Stimulated activated CD8-positive, alpha-beta memory T cell treated with anti-CD3 and anti-CD28 coated beads, Interleukin-4, amount 100 ng/mL, for 4 hours (primary cell): ENCODE measurements at regions not wholly inside any gene's neighbourhood (a gene's known extent, or its start where the extent isn't known, plus 50 kb on each side); places are given as distances from the start of the nearest gene placed in this dataset.
"Not testable (repeated sequence)": the region's sequence is repeated elsewhere in the genome, so short reads cannot be mapped to it uniquely, and the experiment has no call there.

Source experiments
- DNase-seq, 2 donors: peaks; one replicate each; pipeline ENCODE4 v3.0.0-alpha.2; 2020; ENCODE audit warnings: low read depth in 2 of 2, low spot score in 1 of 2

- no peak for DNase-seq
Measured at GRCh38 chr16:66030036-66030435, 336.5 kb upstream of the CDH5 start.

GRCh38 chr16:66028510-66029216 lies 337.8 kb upstream of the CDH5 start:
- no peak for DNase-seq

GRCh38 chr16:66026787-66027330 lies 339.6 kb upstream of the CDH5 start:
- DNase-seq, result no peak

- no peak for DNase-seq
Measured at GRCh38 chr16:66026211-66026610, 340.3 kb upstream of the CDH5 start.

GRCh38 chr16:66025751-66026150 lies 340.7 kb upstream of the CDH5 start:
- DNase-seq, result no peak

- DNase-seq, result not testable (repeated sequence)
Measured at GRCh38 chr16:66024567-66024966, 341.9 kb upstream of the CDH5 start.

GRCh38 chr16:66023481-66023880 lies 343.0 kb upstream of the CDH5 start:
- DNase-seq, result no peak

GRCh38 chr16:66020642-66021041 lies 345.8 kb upstream of the CDH5 start:
- no peak for DNase-seq

GRCh38 chr16:66020046-66020445 lies 346.4 kb upstream of the CDH5 start:
- no peak for DNase-seq

GRCh38 chr16:66019502-66019901 lies 347.0 kb upstream of the CDH5 start:
- not testable (repeated sequence) for DNase-seq

- DNase-seq, result no peak
Measured at GRCh38 chr16:66014221-66014620, 352.3 kb upstream of the CDH5 start.

- no peak for DNase-seq
Measured at GRCh38 chr16:66013486-66013885, 353.0 kb upstream of the CDH5 start.

GRCh38 chr16:66008136-66008535 lies 358.4 kb upstream of the CDH5 start:
- DNase-seq, result no peak

- no peak for DNase-seq
Measured at GRCh38 chr16:66007717-66008116, 358.8 kb upstream of the CDH5 start.

- no peak for DNase-seq
Measured at GRCh38 chr16:66006485-66006884, 360.0 kb upstream of the CDH5 start.

- DNase-seq, result no peak
Measured at GRCh38 chr16:66004699-66005098, 361.8 kb upstream of the CDH5 start.

GRCh38 chr16:66003201-66003600 lies 363.3 kb upstream of the CDH5 start:
- no peak for DNase-seq

- no peak for DNase-seq
Measured at GRCh38 chr16:66002601-66003000, 363.9 kb upstream of the CDH5 start.

GRCh38 chr16:66001432-66001831 lies 365.1 kb upstream of the CDH5 start:
- no peak for DNase-seq

- no peak for DNase-seq
Measured at GRCh38 chr16:65998443-65998842, 368.0 kb upstream of the CDH5 start.

- DNase-seq, result no peak
Measured at GRCh38 chr16:65994291-65994690, 372.2 kb upstream of the CDH5 start.

GRCh38 chr16:65991149-65991701 lies 375.3 kb upstream of the CDH5 start:
- no peak for DNase-seq
